MCF 10A (cell line): ENCODE measurements at regions not wholly inside any gene's neighbourhood (a gene's known extent, or its start where the extent isn't known, plus 50 kb on each side); places are given as distances from the start of the nearest gene placed in this dataset.

Source experiments
- BruUV-seq: library from RNA; stranded (reverse); fragments of 400-500 nt; replicated peaks from 2 replicates; lab custom pipeline; 2021; lab: Mats Ljungman, UMichigan
- CTCF ChIA-PET: fragments of 300-600 bp; sonication (Branson Sonifier 250); formaldehyde crosslinking; extraction: SDS; loops from one replicate; lab custom pipeline; 2021; ENCODE audit warnings: antibody characterized with exemption, inconsistent platforms; lab: Yijun Ruan, JAX
- POLR2A ChIA-PET: fragments of 300-600, 350-650 bp; sonication (Branson Sonifier 250); formaldehyde crosslinking; extraction: SDS; loops from one replicate; lab custom pipeline; 2020; ENCODE audit warnings: antibody characterized with exemption, inconsistent platforms; lab: Yijun Ruan, JAX
- DNase-seq: peaks from one replicate; pipeline ENCODE4 v3.0.0-alpha.2; 2018; ENCODE audit not compliant: unreplicated experiment
- H3K27ac Mint-ChIP-seq: one replicate; pipeline ENCODE4 v1.8.0; 2022; ENCODE audit warnings: mild to moderate bottlenecking, low read depth, mixed read lengths; ENCODE audit not compliant: unreplicated experiment
- H3K27me3 Mint-ChIP-seq: one replicate; pipeline ENCODE4 v1.8.0; 2022; ENCODE audit warnings: mixed read lengths; ENCODE audit not compliant: insufficient read depth, unreplicated experiment
- H3K36me3 Mint-ChIP-seq: one replicate; pipeline ENCODE4 v1.8.0; 2022; ENCODE audit warnings: mild to moderate bottlenecking, moderate library complexity, mixed read lengths; ENCODE audit not compliant: insufficient read depth, unreplicated experiment
- H3K4me1 Mint-ChIP-seq: one replicate; pipeline ENCODE4 v1.8.0; 2022; ENCODE audit warnings: mixed read lengths; ENCODE audit not compliant: insufficient read depth, unreplicated experiment
- H3K4me3 Mint-ChIP-seq: one replicate; pipeline ENCODE4 v1.8.0; 2022; ENCODE audit warnings: mild to moderate bottlenecking, moderate library complexity, mixed read lengths; ENCODE audit not compliant: unreplicated experiment
- H3K9me3 Mint-ChIP-seq: one replicate; pipeline ENCODE4 v1.8.0; 2022; ENCODE audit warnings: mixed read lengths; ENCODE audit not compliant: unreplicated experiment
- CTCF ChIP-seq: fragments of 200-600 bp; IDR thresholded peaks from one replicate; pipeline ENCODE4 v1.8.0; 2022; ENCODE audit warnings: antibody characterized with exemption, mild to moderate bottlenecking; ENCODE audit not compliant: unreplicated experiment
- intact Hi-C: fragments of 100-400 bp; cut with micrococcal nuclease; formaldehyde crosslinking; loops from 2 replicates; pipeline ENCODE4 v1.14.1; 2022

DNA sequence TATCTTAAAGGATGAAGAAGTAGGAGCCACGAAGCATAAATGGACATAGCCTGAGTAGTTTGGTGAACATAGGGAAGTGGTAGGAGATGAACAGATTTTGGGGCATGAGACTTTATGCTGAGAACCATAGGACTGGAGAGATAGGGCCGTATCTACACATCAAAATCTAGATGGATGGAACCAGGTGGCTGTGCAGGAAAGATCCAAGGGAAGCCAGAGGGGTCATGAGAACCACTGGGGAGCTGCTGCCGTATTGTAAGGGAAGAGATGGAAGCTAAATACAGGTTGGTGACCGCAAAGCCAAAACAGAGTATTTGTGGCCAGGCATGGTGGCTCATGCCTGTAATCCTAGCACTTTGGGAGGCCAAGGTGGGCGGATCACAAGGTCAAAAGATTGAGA is 124.3 kb downstream of the TRIB2 start:
- Mint-ChIP-seq H3K4me1 (no peaks in the 10 kb centered on the region), H3K4me3 (no peak overlapping the region), H3K27ac (no peak overlapping the region), H3K27me3 (no peaks in the 10 kb centered on the region), H3K9me3 (no peaks in the 10 kb centered on the region), H3K36me3 (no peaks in the 10 kb centered on the region)
- TF ChIP-seq CTCF: no peak
- BruUV-seq: no TSS peak
- intact Hi-C loops: no loop called here
- ChIA-PET POLR2A (interaction anchor here (0.9 kb wide), 1 partner anchor 22 kb away, joined by 4 read pairs; no protein-coding TSS in a partner anchor), CTCF (no interaction called here)
- no peak for DNase-seq

DNA sequence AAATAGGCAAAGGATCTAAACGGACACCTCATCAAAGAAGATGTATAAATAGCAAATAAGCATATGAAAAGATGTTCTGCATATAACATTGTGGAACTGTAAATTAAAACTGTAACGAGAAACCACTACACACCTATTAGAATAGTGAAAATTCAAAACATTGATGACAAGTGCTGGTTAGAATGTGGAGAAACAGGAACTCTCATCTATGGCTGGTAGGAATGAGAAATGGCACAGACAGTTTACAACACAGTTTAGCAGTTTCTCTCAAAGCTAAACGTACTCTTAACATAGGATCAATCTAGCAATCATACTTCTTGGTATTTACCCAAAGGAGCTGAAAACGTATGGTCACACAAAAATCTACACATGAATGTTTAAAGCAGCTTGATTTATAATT is 126.2 kb downstream of the TRIB2 start:
- no TSS peak for BruUV-seq

DNA sequence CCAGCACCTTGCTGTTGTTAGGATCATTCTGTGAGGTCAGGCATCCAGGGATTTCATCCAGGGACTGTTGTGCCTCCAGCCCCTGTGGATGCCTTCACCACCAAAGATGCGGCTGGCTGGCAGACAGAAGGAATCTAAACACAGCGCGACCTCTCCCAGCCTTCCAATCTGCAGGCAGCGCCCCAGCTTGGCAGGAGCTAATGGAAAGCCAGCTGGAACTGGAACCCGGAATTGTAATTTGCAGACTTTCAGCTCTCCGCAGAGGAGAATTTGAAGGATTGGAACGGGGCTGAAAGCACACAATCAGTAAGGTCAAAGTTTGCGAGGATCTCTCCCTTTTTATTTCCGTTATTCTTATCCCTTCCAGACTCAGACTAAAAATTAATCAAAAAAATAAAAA is 127.8 kb downstream of the TRIB2 start:
- CTCF ChIA-PET: no interaction called here
- DNase-seq: no peak
- POLR2A ChIA-PET: interaction anchor here (0.7 kb wide), 1 partner anchor 46 kb away, joined by 3 read pairs; no protein-coding TSS in a partner anchor
- intact Hi-C loops: no loop called here
- Mint-ChIP-seq H3K36me3 (no peaks in the 10 kb centered on the region), H3K27ac (no peak overlapping the region), H3K4me1 (no peaks in the 10 kb centered on the region), H3K27me3 (no peaks in the 10 kb centered on the region), H3K9me3 (no peaks in the 10 kb centered on the region), H3K4me3 (no peak overlapping the region)
- no TSS peak for BruUV-seq
- no peak for TF ChIP-seq CTCF

More for the DNA sequence above, 126.2 kb downstream of the TRIB2 start:
- Mint-ChIP-seq H3K27me3 (no peaks in the 10 kb centered on the region), H3K27ac (no peak overlapping the region), H3K4me1 (no peaks in the 10 kb centered on the region), H3K4me3 (no peak overlapping the region), H3K36me3 (no peaks in the 10 kb centered on the region), H3K9me3 (no peaks in the 10 kb centered on the region)
- no peak for TF ChIP-seq CTCF
- POLR2A ChIA-PET: no interaction called here
- CTCF ChIA-PET: interaction anchor here (0.8 kb wide), 1 partner anchor 39 kb away, joined by 4 read pairs; no protein-coding TSS in a partner anchor
- intact Hi-C loops: no loop called here
- DNase-seq: no peak

- CTCF ChIA-PET: interaction anchor here (0.6 kb wide), 1 partner anchor 159 kb away, joined by 3 read pairs; no protein-coding TSS in a partner anchor
- Mint-ChIP-seq H3K4me1 (no peaks in the 10 kb centered on the region), H3K36me3 (no peaks in the 10 kb centered on the region), H3K27me3 (no peaks in the 10 kb centered on the region), H3K27ac (no peak overlapping the region), H3K9me3 (no peaks in the 10 kb centered on the region), H3K4me3 (no peak overlapping the region)
- no peak for DNase-seq
- no TSS peak for BruUV-seq
- intact Hi-C loops: no loop called here
- POLR2A ChIA-PET: no interaction called here
- TF ChIP-seq CTCF: no peak
Measured at GRCh38 chr2:12847694-12848575, 131.2 kb downstream of the TRIB2 start.
